ENCODE measurements at regions not wholly inside any gene's neighbourhood (a gene's known extent, or its start where the extent isn't known, plus 50 kb on each side); places are given as distances from the start of the nearest gene placed in this dataset.

DNA sequence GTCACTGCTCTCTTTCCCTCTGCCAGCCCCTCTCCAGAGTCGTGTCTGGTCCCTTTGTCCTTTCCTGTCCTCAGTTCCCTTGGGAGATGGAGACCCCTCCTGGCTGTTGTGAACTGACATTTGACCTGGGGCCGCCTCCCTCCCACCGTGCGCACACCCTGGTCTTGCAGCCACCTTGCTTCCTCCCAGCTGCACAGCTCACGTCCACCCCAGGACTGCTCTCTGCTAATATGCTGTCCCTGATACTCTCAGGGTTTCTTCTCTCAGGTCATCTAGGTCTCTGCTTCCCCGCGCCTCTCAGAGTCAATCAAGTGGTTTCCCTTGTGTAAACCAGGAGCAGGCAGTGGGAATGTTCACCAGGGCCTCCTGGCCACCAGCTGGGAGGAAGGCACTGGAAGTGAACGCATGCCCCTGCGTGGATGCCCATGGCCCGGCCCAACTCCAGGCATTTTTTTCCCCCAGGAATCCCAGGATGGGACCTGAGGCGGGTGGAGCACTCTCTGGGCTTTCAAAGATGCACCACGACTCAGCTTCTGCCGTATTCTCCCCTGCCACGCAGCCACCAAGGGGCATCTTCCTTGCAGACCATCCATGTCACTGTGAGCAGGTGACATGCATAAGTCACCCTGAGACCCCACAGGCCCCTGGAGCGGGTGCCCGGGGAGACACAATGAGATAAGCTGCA, 142.4 kb downstream of the OLFM1 start:
- TF ChIP-seq, protein P1, sequence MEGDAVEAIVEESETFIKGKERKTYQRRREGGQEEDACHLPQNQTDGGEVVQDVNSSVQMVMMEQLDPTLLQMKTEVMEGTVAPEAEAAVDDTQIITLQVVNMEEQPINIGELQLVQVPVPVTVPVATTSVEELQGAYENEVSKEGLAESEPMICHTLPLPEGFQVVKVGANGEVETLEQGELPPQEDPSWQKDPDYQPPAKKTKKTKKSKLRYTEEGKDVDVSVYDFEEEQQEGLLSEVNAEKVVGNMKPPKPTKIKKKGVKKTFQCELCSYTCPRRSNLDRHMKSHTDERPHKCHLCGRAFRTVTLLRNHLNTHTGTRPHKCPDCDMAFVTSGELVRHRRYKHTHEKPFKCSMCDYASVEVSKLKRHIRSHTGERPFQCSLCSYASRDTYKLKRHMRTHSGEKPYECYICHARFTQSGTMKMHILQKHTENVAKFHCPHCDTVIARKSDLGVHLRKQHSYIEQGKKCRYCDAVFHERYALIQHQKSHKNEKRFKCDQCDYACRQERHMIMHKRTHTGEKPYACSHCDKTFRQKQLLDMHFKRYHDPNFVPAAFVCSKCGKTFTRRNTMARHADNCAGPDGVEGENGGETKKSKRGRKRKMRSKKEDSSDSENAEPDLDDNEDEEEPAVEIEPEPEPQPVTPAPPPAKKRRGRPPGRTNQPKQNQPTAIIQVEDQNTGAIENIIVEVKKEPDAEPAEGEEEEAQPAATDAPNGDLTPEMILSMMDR (IDR thresholded peaks at IDR 0.05; ENCODE audit: borderline replicate concordance, insufficient read depth, low read depth, low read length), result no peak
- H3K4me3 ChIP-seq (ENCODE audit: low read depth, low read length), result no peak overlapping the region

DNA sequence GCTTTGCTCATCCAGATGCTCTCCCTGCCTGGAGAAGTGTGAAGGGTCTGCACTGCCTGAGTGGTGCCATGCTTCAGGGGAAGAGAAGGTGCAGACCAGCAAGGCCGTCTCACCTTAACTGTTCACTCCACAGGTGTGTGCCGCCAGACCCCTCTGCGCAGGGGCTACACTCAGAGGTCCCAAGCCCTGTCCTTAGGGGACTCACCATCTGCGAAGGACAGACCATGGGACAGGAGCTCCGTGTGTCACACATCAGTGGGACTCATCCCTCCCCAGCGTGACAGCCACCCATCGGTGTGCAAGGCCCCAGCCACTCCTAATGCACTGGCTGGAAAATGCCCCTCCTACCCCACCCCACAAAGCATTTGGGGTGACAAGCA, 142.9 kb downstream of the OLFM1 start:
- no peak overlapping the region for H3K4me3 ChIP-seq (ENCODE audit: low read depth, low read length)
- TF ChIP-seq, protein P1 (IDR thresholded peaks at IDR 0.05; ENCODE audit: borderline replicate concordance, insufficient read depth, low read depth, low read length), result no peak

DNA sequence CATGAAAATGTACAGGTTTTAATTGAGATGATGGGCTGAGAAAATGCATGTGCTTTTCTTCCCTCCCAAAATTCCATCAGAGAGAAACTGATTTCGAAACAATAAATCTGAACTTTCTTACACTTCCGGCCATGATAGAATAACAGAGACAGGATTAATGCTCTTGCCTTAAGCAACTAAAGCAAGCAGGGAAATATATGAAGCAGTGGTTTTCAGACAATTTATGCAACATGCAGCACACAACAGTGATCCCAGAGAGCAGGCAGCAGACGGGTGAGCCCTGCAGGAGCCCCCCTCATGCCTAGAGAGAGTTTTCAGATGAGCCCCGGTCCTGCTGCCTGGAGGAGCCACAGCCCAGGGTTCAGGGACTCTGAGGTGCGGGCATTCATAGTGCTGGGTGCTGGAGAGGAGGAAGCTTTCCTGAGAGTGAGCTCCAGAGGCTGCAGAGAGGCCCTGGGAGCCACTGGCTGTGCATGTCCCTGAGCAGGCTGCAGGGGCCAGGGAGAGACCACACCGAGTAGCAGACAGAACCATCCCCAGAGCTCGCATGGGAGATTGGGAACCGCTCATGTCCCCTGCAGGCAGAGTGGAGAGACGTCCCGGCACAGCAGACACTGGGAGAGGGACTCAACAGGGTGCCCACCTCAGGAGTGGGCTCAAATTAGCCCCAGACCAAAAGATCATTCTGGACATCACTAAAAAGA, 143.5 kb downstream of the OLFM1 start:
- TF ChIP-seq, protein P1 (IDR thresholded peaks at IDR 0.05; ENCODE audit: borderline replicate concordance, insufficient read depth, low read depth, low read length), result no peak
- no peak overlapping the region for H3K4me3 ChIP-seq (ENCODE audit: low read depth, low read length)

DNA sequence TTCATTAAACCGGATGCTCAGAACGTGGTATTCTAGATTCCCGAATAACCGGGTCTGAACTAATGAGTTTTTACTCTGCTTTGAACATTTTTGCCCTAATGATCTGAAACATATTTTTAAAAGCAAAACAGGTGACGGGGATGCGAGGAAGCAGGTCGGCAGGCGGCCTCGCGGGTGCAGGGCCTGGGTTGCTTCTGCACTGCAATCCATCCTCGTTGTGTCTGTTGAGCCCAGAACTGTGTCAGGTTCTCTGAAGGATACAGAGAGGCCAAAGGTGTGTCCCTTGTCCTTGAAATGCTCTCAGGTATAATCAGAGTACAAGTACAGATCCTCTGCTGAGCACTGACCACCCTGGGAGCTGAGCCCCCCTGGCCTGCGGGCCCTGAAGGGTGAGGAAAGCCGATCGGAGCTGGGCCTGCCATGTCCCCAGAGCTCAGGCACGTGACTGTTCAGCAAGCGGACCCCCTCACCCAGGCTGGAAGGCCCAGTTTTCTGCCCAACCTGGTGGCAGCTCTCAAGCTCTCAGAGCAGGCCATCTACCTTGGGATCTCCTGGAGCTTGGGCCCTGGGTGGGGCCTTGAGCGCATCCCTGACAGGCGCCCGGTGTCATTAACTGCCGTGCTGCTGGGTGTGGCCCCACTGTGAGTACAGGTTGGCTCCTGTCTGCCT, 151.8 kb downstream of the OLFM1 start:
- H3K4me3 ChIP-seq (ENCODE audit: low read depth, low read length), result no peak overlapping the region
- TF ChIP-seq, protein P1 (IDR thresholded peaks at IDR 0.05; ENCODE audit: borderline replicate concordance, insufficient read depth, low read depth, low read length), result no peak

DNA sequence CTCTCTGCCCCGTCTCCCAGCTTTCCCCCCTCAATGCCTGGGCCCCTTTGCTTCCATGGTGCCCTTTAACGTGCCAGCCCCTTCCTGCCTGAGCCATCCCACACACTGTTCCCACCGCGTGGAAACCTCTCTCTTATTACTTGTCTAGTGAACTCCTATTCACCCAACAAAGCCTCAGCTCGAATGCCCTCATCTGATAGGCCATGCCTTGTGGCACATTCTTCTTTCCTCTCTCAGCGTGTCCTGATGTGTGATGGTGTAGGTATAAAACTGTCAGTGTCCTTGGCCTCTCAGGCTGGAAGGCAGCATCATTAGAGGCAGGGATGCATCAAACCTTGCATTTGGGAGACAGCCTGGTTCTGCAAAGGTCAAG, 152.3 kb downstream of the OLFM1 start:
- TF ChIP-seq, protein P1 (IDR thresholded peaks at IDR 0.05; ENCODE audit: borderline replicate concordance, insufficient read depth, low read depth, low read length), result no peak

DNA sequence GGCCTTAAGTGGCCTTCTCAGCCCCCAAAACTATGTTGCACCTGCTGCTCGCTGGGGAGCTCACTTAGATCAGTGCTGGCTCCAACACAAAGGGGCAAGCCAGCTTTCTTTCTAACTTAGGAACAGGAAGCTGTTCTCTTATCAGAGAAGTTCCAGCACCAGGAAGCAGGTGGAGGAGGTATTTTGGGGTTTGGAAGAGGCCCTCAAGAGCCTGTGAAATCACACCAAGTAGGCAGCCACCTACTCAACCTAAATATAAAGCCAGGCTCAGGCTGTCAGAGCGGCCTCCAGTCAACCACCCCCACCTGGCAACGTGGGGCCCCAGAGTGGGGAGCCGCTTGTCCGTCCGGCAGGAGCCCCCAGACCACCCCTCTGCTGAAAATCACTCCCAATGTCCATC, 152.8 kb downstream of the OLFM1 start:
- no peak overlapping the region for H3K4me3 ChIP-seq (ENCODE audit: low read depth, low read length)
- TF ChIP-seq, protein P1 (IDR thresholded peaks at IDR 0.05; ENCODE audit: borderline replicate concordance, insufficient read depth, low read depth, low read length), result no peak

More for the DNA sequence above, 152.3 kb downstream of the OLFM1 start:
- no peak overlapping the region for H3K4me3 ChIP-seq (ENCODE audit: low read depth, low read length)

Measured in GM12875 (cell line).